Pons (tissue), 1 donor: ENCODE measurements at regions not wholly inside any gene's neighbourhood (a gene's known extent, or its start where the extent isn't known, plus 50 kb on each side); places are given as distances from the start of the nearest gene placed in this dataset.

Experiments
- DNase-seq: peaks from one replicate; pipeline ENCODE4 v3.0.0-alpha.2; 2016; ENCODE audit warnings: low spot score

- DNase-seq: no peak
Measured at GRCh38 chr2:49254401-49254800, 100.1 kb upstream of the FSHR start.

GRCh38 chr2:49251766-49252165 is 97.5 kb upstream of the FSHR start:
- no peak for DNase-seq

GRCh38 chr2:49251251-49251650 is 96.9 kb upstream of the FSHR start:
- no peak for DNase-seq

DNA sequence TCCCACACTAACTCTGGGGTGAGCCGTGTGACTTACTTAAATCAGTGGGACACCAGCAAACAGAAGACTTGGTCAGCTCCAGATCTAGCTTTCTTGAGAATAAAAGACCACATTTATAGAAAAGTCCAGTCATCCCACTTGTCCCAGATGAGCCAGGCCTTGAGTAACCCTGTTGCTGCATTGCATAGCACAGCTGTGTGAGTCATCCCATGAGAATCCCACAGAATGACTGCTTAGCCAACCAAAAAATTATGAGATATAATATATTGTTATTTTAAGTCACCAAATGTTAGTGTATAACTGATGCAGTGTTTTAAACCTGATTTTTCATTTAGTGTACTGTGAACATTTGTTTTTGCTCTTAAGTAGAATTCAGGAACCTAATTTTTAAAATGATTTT is 94.2 kb upstream of the FSHR start:
- DNase-seq: no peak

DNA sequence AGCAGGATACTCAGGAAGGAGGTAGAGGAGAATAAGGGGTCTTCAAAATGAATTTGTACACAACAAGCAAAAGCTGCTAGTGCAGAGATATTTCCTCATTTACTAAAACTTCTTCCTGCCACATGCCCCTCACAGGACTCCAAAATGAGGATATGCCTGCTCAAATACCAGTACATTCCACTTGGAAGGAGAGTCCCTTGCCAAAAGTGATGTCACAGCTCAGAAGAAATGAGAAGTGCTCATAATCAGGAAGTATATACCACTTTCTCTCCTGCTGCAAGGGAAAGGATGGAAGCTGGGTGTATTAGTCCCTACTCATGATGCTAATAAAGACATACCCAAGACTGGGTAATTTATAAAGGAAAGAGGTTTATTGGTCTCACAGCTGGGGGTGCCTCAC is 87.7 kb upstream of the FSHR start:
- DNase-seq: no peak

- no peak for DNase-seq
Measured at GRCh38 chr2:49241501-49241900, 87.2 kb upstream of the FSHR start.

DNA sequence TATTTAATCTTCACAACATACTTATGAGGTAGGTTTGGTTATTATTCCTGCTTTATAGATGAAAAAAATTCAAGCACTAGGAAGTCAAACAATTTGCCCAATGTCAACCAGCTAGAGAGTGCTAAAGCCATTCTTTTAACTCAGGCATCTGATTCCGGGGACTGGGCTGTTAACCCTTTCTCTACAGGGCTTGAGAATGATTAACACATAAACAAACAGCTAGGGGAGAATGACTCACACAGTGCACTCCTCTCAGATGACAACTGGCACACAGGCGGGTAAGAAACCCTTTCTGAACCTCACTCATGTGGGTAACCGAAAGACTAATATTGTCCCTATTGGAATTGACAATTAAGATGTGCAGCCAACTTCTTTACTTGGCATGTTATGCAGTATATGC is 86.3 kb upstream of the FSHR start:
- no peak for DNase-seq

DNA sequence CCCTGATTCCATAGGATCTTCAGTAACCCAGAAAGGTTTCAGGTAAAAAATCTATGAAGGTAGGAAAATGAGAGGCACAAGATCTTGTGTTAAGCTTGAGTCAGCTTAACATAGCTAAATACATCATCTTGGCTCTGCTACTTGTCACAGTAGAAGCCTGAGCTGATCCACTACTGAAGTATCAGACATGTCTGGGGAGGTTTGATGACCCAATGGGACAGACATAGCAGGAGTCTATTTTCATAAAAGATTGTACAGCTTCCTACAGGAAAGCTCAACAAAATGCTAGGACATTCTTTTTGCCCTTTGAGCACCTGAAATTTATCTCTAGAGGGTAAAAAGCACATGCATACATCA is 84.3 kb upstream of the FSHR start:
- DNase-seq: no peak

DNA sequence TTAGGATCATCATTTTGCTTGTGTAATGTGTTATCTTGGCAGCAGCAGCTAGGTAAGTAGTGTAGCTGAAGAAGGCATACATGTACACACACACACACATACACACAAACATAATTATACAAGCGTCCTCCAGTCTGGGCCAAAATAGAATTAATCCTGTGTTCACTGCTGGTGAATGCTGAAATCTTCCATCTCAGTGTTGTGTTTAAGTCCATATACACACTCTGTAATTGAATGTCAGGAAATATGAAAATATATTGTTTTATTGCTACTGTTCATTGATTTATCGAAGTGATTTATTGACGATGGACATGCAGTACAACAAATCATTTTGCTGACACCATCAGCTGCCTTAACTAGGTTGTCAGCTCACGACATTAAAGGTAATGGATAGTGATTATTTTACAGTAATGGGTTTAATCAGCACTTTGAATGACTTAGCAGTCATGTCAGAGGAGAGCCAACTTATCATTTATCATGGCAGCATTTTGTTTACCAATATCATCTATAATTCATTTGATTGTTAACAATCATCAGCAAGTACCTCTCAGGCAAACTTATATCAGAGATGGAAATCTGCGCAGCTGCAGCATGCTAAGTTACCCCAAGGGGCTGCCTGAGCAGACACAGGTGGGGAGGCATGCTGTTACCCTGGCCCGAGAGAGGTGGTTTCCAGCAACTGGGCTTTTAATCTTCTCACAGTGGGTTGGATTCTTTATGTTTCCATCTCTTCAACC is 83.7 kb upstream of the FSHR start:
- DNase-seq: no peak

DNA sequence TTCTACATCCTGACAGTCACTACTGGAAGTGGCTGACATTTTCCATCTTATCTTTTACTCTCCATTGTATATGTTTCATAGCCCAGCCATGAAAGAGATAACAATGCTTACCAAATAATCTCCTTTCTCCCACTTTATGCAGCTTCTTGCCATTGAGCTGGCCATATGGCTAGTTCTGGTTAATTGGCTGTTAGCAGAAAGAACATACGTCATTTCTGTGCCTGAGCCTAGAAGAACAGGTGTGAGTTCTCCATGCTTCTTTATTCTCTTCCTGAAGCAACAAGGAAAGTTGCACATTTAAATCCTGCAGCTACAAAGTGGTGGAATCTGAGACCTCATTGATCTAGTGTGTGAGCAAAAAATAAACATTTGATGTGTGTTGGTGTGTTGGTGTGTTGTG is 82.0 kb upstream of the FSHR start:
- DNase-seq: no peak

DNA sequence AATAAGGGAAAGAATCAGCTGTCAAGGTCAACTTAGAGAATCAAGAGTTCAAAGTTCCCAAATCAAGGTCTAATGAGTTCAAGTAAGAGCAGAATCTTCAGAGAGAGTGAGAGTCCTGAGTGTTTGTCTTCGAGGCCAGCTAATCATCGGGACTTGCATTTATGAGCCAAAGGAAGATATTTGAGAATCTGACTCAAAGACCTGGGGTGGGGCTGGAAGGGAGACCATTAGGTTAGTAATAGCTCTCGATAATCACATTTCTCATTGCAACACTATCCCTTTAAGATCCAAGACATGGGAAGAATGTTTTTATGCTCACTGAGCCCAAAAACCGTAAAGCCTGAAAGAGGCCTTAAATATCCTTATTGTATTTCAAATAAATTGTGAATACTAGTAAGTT is 72.0 kb upstream of the FSHR start:
- DNase-seq: no peak

- DNase-seq: no peak
Measured at GRCh38 chr2:49225126-49225525, 70.8 kb upstream of the FSHR start.

DNA sequence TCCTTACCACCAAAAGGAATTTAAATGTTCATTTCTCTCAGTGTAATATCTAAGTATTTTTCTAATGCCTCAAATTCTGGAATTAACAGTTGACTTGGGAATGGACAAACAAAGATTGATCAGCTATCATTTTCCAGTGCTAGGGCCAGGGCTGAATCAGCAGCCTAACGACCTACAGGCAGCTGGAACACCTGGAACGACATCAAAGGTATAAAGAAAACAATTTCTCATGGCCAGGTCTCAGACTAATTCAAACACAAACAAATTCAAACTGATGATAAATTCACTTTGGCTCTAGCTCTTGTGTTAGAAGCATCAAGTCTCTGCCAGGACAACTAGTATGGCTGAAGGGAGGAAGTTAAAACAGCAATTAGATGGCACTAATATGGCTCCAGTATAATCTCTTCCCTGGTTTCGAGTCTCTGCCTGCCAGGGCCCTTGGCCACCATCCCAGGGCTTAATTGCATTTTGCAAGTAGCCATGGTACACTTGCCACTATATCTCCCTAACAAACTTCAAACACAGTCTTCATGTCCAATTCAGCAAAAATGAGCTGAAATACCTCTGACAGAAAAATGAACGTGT is 70.2 kb upstream of the FSHR start:
- DNase-seq: no peak

- no peak for DNase-seq
Measured at GRCh38 chr2:49222975-49223528, 68.7 kb upstream of the FSHR start.

GRCh38 chr2:49219741-49220140 is 65.4 kb upstream of the FSHR start:
- DNase-seq: no peak

DNA sequence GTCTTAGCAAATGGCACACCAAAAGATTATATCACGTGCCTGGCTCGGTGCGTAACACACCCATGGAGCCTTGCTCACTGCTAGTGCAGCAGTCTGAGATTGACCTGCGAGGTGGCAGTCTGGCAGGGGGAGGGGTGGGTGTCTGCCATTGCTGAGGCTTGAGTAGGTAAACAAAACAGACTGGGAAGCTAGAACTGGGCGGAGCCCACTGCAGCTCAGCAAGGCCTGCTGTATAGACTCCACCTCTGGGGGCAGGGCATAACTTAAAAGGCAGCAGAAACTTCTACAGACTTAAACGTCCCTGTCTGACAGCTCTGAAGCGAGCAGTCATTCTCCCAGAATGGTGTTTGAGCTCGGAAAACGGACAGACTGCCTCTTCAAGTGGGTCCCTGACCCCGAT is 55.9 kb upstream of the FSHR start:
- DNase-seq: no peak

DNA sequence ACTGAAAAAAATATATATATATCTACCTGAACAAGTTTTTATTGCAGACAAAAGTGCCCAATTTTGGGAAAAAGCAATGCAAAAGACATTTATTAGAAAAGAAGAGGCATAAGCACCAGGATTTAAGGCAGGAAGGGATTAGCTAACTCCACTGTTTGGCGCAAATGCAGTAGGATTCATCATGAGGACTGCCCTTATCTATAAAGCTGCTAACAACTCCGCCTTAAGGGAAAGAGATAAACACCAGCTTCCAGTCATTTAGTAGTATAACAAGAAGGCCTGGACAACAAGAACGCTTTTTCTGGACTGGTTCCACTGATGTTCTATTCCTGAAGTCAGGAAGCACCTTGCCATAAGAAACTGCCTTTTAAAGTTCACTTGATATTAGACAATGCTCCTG is 52.9 kb upstream of the FSHR start:
- DNase-seq: no peak
